ENCODE measurements at regions not wholly inside any gene's neighbourhood (a gene's known extent, or its start where the extent isn't known, plus 50 kb on each side); places are given as distances from the start of the nearest gene placed in this dataset.
"Not testable (repeated sequence)": the region's sequence is repeated elsewhere in the genome, so short reads cannot be mapped to it uniquely, and the experiment has no call there.

- no peak for DNase-seq (ENCODE audit: low spot score)
Observed at GRCh38 chr17:70739065-70739464, 569.7 kb downstream of the KCNJ2 start.

DNA sequence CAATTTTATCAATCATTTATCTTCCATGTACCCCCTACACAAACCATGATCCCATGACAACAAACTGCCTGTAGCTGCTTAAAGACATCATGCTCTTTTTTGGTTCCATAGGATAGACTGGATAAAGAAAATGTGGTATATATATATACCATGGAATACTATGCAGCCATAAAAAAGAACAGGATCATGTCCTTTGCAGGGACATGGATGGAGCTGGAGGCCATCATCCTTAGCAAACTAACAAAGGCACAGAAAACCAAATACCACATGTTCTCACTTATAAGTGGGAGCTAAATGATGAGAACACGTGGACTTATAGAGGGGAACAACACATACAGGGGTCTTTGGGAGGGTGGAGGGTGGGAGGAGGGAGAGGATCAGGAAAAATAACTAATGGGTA is 577.2 kb downstream of the KCNJ2 start:
- not testable (repeated sequence) for DNase-seq (ENCODE audit: low spot score)

DNA sequence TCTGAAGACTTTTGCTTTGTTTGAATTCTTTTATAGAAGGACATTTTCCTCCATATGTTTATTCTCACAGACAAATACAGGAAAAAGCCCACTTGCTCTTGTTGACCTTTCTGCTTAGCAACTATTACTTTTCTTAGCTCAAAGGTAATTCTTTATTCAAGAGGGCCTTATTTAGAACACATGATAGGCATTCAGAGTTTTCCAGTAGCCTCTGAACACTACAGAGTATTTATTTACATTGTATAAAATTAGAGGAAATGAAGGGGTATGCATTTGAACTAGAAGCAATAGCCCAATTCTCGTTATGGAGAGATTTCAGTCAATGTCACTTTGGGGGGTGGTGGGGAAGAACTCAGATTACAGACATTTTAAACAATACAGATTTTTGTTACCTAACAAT is 581.7 kb downstream of the KCNJ2 start:
- no peak for DNase-seq (ENCODE audit: low spot score)

DNA sequence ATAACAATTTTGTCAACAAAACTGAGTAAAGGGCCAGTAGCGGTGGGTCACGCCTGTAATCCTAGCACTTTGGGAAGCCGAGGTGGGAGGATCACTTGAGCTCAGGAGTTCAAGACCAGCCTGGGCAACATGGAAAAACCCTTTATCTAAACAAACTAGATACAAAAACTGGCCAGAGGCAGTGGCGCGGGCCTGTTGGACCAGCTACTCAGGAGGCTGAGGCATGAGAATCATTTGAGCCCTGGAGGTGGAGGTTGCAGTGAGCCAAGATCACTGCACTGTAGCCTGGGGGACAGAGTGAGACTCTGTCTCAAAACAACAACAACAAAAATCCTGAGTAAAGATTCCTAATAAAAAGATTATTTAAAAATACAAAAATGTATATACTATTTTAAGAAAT is 583.1 kb downstream of the KCNJ2 start:
- DNase-seq (ENCODE audit: low spot score), result not testable (repeated sequence)

DNA sequence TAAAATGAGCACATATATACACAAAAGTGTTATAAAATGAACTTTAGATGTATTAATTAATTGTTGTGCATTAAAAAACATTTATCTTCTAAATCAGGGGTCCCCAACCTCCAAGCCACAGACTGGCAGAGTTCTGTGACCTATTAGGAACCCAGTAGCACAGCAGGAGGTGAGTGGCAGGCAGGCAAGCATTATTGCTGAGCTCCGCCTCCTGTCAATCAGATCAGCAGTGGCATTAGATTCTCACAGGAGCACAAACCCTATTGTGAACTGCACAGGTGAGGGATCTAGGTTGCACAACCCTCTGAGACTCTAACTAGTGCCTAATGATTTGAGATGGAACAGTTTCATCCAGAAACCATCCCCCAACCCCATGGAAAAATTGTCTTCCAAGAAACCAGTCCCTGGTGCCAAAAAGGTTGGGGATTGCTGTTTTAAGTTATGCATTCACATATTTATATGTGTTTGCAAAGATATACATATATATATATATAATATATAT is 583.7 kb downstream of the KCNJ2 start:
- no peak for DNase-seq (ENCODE audit: low spot score)

DNA sequence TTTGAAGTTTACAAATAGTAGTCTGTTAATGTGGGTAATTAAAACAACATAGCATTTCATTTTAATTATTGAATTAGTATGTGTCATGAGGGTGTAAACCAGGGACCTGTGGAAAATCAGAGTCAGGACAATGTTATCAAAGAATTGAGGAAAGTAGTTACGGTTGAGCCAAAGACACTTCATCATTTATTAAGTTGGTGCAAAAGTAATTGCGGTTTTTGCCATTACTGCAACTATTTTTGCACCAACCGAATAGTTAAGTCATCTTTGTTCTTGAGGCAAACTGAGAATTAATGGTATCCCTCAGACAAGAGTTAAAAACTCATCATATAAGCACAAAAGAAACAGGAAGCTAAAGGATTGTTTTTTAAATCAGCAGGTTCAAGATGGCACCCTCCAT is 593.7 kb downstream of the KCNJ2 start:
- no peak for DNase-seq (ENCODE audit: low spot score)

DNA sequence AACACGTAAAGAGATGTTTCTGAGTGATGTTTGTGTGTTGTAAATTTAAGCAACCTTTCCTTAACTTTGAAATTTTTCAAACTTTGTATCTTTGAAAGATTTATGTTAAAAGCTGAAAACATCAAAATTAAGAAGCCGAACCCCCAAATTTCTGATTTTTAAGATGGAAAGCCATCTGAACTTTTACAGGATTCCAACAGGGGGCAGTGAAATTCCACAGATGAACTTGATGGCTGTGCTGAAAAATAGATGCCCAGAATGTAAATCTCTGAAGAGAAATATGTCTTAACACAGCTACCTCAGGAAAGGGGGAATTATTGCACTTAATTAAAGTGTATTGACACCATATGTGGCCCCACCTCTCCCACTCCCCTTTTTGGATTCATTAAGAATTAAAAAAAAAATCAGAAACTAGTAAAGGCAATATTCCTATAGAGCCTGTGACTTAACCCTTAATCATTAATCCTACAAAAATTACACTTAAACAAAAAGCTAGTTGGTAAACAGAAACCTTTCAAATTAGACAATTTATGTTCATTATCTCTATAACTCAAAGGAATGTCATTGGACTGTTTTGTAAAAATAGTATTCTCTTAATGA is 597.9 kb downstream of the KCNJ2 start:
- no peak for DNase-seq (ENCODE audit: low spot score)

GRCh38 chr17:70769956-70770355 is 600.6 kb downstream of the KCNJ2 start:
- no peak for DNase-seq (ENCODE audit: low spot score)

GRCh38 chr17:70771804-70772386 is 602.6 kb downstream of the KCNJ2 start:
- DNase-seq (ENCODE audit: low spot score), result no peak

DNA sequence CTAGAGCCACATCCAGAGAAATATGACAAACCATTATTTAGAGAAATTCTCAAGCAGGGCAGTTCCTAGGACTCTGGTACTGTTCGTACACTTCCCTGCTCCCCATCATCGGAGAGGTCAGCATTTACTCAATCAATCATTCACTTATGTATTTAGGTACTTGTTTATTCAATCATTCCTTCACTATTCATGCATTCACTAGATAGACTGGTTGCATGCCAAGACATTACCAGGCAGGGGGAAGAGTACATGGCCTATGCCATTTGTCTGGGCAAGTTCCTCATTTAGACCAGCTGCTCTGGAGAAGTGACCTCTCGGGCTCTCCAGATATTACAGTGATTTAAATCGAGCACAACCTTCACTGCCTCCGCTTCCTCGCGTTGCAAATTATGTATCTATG is 603.4 kb downstream of the KCNJ2 start:
- no peak for DNase-seq (ENCODE audit: low spot score)

DNA sequence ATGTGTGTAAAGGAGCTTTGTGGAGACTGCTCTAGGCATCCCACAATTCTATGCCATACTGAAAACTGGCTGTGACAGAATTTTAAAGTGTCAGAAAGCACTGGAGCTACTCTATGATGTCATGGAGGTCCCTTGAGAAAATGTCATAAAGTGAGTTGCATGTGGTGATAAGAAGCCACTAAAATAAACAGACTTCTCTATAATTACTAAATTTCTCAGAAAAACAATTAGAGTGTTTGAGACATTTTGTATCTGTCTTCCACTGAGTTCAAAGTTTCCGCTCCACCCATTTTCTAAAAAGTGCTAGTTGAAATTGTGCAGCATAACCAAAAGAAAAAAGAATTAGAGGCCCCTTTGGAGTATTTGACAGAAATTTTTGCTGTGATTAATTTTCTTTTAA is 603.9 kb downstream of the KCNJ2 start:
- no peak for DNase-seq (ENCODE audit: low spot score)

DNA sequence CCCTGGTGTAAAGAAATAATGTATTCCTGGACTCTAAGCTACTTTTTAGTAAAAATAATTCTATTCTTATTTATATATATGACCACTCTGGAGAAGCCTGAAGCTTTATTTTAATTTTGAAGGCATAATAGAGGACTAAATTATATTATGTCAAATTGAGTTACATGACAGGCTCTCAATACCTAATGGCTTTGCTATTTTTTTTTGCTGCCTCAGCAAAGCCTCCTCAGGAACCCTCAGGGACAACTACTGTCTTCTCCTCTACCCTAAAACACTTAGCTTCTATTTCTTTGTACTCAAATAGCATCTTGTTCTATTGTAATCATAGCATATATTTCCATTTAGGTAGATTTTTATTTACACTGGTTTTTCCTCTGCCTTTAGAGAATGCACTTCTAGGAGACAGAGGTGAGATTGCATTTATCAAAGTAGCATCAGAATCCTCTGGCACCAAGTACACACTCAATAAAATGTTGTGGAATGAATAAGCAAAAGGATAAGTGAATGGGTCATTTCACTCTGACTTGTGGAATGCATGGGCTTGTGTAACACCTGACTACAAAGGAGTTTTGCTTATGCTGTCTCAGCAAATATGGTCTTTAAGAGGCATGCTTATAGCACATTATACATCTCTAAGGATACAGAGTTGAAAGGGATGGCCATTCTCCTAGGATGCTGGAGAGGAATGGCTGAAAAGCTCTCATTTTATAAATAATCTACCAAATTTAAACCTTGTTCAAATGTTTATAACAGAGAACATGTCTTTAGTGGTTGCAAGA is 605.2 kb downstream of the KCNJ2 start:
- DNase-seq (ENCODE audit: low spot score), result no peak

DNA sequence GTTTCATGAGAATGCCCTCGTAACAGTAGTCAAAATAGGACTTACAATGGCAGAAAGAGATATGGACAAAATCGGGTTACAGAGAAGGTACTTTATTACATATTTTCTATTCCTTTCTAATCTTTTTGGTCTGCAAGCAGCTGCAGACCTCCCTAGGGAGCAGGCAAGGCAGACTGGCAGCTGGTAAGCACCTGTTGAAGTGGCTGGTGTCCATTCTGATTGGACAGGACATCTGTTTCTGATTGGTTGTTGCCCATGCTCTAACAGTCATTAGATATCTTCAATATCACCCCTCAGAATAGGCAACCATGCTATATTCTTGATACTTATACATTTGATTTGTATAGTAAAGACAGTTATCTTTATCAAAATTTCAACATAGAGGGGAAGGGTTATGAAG is 606.3 kb downstream of the KCNJ2 start:
- DNase-seq (ENCODE audit: low spot score), result no peak

GRCh38 chr17:70776441-70776840 is 607.1 kb downstream of the KCNJ2 start:
- no peak for DNase-seq (ENCODE audit: low spot score)

- no peak for DNase-seq (ENCODE audit: low spot score)
Observed at GRCh38 chr17:70780031-70780430, 610.7 kb downstream of the KCNJ2 start.

DNA sequence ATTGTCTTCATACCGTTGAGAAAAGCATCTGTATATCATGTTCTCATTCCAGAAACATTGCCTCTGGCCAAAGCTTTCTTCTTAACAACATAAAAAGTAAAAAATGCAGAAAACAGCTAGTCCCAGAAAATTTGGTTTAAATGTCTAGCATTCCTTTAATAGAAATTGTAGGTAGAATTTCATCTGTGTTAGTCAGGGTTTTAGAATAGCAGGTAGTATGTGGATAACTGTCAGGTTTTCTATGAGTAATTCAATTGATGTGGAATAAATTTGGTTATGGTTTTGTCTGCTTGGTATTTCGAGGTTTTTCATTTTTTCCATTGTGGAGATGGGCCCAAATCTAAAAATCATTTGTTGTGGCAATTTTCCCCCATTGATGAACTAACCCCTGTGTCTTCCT is 616.7 kb downstream of the KCNJ2 start:
- DNase-seq (ENCODE audit: low spot score), result no peak

DNA sequence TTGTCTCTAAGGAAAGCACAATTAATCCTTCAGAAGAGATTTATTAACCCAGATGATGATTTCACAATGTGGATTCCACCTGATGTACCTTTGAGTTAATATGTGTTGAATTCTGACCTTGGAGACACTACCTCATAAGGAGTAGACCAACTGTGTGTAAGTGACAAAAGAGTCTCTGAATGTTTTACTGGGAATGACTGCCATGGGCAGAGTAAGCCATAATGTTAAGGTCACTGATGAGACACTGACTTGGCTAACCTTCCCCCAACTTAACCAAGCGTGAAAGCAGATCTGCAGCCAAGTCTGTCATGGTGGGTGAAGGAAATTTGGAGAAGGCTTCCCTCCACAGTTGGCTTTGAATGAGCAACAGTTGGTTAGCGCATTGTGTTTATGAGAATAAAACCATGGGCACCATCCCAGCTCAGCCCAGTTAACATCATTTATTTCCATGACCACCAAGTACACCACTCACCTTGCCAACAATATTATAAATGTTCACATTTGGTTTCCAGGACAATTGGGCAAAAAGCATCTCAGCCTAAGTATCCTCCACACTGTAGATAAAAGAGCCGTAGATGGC is 618.5 kb downstream of the KCNJ2 start:
- DNase-seq (ENCODE audit: low spot score), result no peak

GRCh38 chr17:70791748-70792443 is 622.6 kb downstream of the KCNJ2 start:
- DNase-seq (ENCODE audit: low spot score), result no peak

DNA sequence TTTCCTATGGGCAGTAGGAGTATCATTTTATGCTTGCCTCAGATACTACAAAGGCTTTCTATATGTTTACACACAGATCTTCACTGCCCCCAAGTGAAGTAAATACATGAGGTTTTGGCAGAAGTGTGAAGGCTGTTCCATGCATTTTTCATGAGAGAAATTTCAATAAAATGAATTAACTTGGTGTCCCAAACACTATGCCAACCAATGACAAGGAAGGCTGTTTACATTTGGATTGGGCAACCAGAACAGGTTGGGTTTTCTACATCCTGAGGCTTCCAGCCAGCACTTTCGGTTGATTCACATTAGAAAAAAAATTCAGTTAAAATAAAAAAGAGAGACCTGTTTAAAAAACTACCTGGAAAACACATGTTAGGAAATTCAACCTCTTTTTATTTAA is 625.4 kb downstream of the KCNJ2 start:
- DNase-seq (ENCODE audit: low spot score), result no peak

- DNase-seq (ENCODE audit: low spot score), result no peak
Observed at GRCh38 chr17:70795620-70796019, 626.3 kb downstream of the KCNJ2 start.

- no peak for DNase-seq (ENCODE audit: low spot score)
Observed at GRCh38 chr17:70796757-70797156, 627.4 kb downstream of the KCNJ2 start.

DNA sequence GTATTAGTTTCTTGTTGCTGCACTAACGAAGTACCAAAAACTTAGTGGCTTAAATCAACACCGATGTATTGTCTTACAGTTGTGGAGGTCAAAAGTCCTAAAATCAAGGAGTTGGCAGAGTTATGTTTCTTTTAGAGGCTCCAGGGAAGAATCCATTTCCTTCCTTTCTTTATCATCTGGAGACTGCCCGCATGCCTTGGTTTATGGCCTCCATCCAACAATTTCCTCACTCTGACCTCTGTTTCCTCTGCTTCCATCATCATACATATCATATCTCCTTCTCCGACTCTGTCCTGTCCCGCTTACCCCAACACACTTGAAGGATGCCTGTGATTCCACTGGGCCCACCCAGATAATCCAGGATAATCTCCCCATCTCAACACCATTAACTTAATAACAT is 627.8 kb downstream of the KCNJ2 start:
- DNase-seq (ENCODE audit: low spot score), result no peak

Data from germinal center (tissue), 1 donor.